Common myeloid progenitor, CD34-positive (primary cell): ENCODE measurements at regions not wholly inside any gene's neighbourhood (a gene's known extent, or its start where the extent isn't known, plus 50 kb on each side); places are given as distances from the start of the nearest gene placed in this dataset.
"Not testable (repeated sequence)": the region's sequence is repeated elsewhere in the genome, so short reads cannot be mapped to it uniquely, and the experiment has no call there.

ENCODE experiments used
- CTCF ChIA-PET: fragments of 350-600 bp; sonication (Branson Sonifier 250); formaldehyde crosslinking; loops from one replicate; lab custom pipeline; 2021; ENCODE audit warnings: antibody characterized with exemption; lab: Charles Lee
- POLR2A ChIA-PET: fragments of 350-600 bp; sonication (Branson Sonifier 250); formaldehyde crosslinking; loops from one replicate; lab custom pipeline; 2021; ENCODE audit warnings: antibody characterized with exemption; lab: Charles Lee
- DNase-seq, 3 donors: peaks; one replicate each; pipeline versions ENCODE4 v3.0.0 to v3.0.0-alpha.2; 2013
- H3K27ac ChIP-seq, 2 experiments: 1 replicate in 1 of 2; 2 replicates in 1 of 2; pipeline ENCODE4 v1.7.0; 2013; ENCODE audit warnings: inconsistent platforms in 2 of 2, low read length in 2 of 2, mild to moderate bottlenecking in 2 of 2, low read depth in 1 of 2, moderate library complexity in 1 of 2; ENCODE audit not compliant: severe bottlenecking in 2 of 2, insufficient read depth in 1 of 2, poor library complexity in 1 of 2
- H3K27me3 ChIP-seq, 5 experiments: replicated peaks in 2 of 5; 1 replicate in 3 of 5; 2 replicates in 2 of 5; pipeline versions ENCODE4 v1.6.1 to v1.7.0; 2013; ENCODE audit warnings: low read length in 4 of 5, mild to moderate bottlenecking in 2 of 5, moderate library complexity in 2 of 5, inconsistent platforms in 1 of 5; ENCODE audit not compliant: insufficient read depth in 5 of 5, control insufficient read depth in 4 of 5
- H3K36me3 ChIP-seq, 4 experiments: 1 replicate in 2 of 4; 2 replicates in 2 of 4; pipeline versions ENCODE4 v1.6.1 to v1.7.0; 2013; ENCODE audit warnings: low read length in 3 of 4, control low read depth in 1 of 4, mild to moderate bottlenecking in 1 of 4; ENCODE audit not compliant: control insufficient read depth in 4 of 4, insufficient read depth in 4 of 4
- H3K4me1 ChIP-seq, 4 experiments: 1 replicate in 3 of 4; 2 replicates in 1 of 4; pipeline versions ENCODE4 v1.6.1 to v1.7.1; 2013; ENCODE audit warnings: low read length in 3 of 4, mild to moderate bottlenecking in 3 of 4, control low read depth in 1 of 4, inconsistent platforms in 1 of 4, moderate library complexity in 1 of 4; ENCODE audit not compliant: control insufficient read depth in 4 of 4, insufficient read depth in 4 of 4; ENCODE audit errors: control extremely low read depth in 1 of 4
- H3K4me3 ChIP-seq, 7 experiments: 1 replicate in 4 of 7; 2 replicates in 3 of 7; pipeline versions ENCODE4 v1.5.1 to v1.7.0; 2013; ENCODE audit warnings: mild to moderate bottlenecking in 7 of 7, low read length in 6 of 7, moderate library complexity in 6 of 7, inconsistent platforms in 2 of 7, low read depth in 2 of 7, control low read depth in 1 of 7; ENCODE audit not compliant: insufficient read depth in 4 of 7, control insufficient read depth in 1 of 7; ENCODE audit errors: extremely low read depth in 1 of 7
- H3K9me3 ChIP-seq, 5 experiments: 1 replicate in 4 of 5; 2 replicates in 1 of 5; pipeline versions ENCODE4 v1.6.1 to v1.7.1; 2013; ENCODE audit warnings: low read length in 4 of 5, mild to moderate bottlenecking in 2 of 5, inconsistent platforms in 1 of 5, low read depth in 1 of 5, moderate library complexity in 1 of 5; ENCODE audit not compliant: control insufficient read depth in 4 of 5, insufficient read depth in 2 of 5; ENCODE audit errors: control extremely low read depth in 1 of 5
- WGBS: methylation state at CpG from one replicate; pipeline ENCODE4 v1.1.5; 2013; ENCODE audit not compliant: insufficient coverage; 5-methylcytosine and 5-hydroxymethylcytosine counted together

DNA sequence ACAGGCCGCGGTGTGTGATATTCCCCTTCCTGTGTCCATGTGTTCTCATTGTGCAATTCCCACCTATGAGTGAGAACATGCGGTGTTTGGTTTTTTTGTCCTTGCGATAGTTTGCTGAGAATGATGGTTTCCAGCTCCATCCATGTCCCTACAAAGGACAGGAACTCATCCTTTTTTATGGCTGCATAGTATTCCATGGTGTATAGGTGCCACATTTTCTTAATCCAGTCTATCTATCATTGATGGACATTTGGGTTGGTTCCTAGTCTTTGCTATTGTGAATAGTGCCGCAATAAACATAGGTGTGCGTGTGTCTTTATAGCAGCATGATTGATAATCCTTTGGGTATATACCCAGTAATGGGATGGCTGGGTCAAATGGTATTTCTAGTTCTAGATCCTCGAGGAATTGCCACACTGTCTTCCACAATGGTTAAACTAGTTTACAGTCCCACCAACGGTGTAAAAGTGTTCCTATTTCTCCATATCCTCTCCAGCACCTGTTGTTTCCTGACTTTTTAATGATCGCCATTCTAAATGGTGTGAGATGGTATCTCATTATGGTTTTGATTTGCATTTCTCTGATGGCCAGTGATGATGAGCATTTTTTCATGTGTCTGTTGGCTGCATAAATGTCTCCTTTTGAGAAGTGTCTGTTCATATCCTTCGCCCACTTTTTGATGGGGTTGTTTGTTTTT is 125.1 kb downstream of the USP22 start:
- DNase-seq, H3K27me3 ChIP-seq, H3K36me3 ChIP-seq, POLR2A ChIA-PET, H3K4me1 ChIP-seq, H3K27ac ChIP-seq, CTCF ChIA-PET, H3K4me3 ChIP-seq, H3K9me3 ChIP-seq: not testable (repeated sequence)
- no CpG with 5 or more reads among the region's 10 CpGs for WGBS

DNA sequence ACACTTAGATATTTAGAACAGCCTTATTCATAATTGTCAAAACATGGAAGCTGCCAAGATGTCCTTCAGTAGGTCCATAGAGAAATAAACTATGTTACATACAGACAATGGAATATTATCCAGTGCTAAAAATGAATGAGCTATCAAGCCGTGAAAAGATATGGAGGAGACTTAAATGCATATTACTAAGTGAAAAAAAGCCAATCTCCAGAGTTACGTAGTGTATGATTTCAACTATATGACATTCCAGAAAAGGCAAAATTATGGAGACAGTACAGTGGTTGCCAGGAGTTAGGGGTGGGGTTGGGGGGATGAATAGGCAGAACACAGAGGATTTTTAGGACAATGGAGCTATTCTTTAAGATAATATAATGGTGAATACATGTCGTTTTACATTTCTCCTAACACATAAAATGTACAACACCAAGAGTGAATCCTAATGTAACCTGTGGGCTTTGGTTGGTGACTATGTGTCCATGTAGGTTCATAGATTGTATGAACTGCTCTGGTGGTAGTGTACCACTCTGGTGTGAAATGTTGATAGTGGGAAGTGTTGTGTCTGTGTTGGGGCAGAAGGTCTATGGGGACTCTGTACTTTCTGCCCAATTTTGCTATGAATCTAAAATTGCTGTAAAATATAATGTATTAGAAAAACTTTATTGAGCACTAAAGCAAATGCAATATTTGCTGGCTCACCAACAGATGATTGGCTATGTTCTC is 122.6 kb downstream of the USP22 start:
- Histone ChIP-seq H3K9me3 (no peaks in the 10 kb centered on the region), H3K36me3 (no peaks in the 10 kb centered on the region), H3K27ac (no peak overlapping the region), H3K27me3 (no peaks in the 10 kb centered on the region), H3K4me3 (no peak overlapping the region), H3K4me1 (peaks cover 0 to 2% (median 1%) of the 10 kb centered on the region in 4 experiments)
- no peak for DNase-seq
- ChIA-PET CTCF (interaction anchor here (1.7 kb wide), 1 partner anchor 8 kb away, joined by 3 read pairs; no protein-coding TSS in a partner anchor), POLR2A (no interaction called here)
- 92% methylated on average over 2 of the region's 3 CpGs for WGBS

DNA sequence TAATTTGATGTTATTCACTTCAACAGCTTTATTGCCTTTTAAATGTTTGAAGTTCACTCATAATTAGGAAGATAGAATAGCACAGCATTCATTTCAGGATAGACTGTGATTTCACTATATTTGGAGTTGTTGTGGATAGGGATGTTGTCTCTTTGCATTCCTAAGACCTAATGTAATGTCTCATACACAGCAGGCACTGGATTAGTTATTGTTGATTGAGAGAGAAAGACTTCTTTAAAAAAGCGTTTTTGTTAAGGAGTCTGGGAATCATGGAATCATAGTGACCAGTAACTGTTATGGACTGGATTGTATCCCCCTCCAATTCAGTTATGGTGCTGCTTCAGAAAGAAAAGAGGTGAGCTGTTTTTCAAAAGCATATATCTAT is 122.0 kb downstream of the USP22 start:
- WGBS, result no CpG with 5 or more reads among the region's 1 CpG
- Histone ChIP-seq H3K36me3 (no peaks in the 10 kb centered on the region), H3K27ac (no peak overlapping the region), H3K4me1 (peaks cover 0 to 2% (median 1%) of the 10 kb centered on the region in 4 experiments), H3K4me3 (no peak overlapping the region), H3K9me3 (no peaks in the 10 kb centered on the region), H3K27me3 (no peaks in the 10 kb centered on the region)
- POLR2A ChIA-PET, result no interaction called here
- DNase-seq, result no peak
- CTCF ChIA-PET, result no interaction called here

DNA sequence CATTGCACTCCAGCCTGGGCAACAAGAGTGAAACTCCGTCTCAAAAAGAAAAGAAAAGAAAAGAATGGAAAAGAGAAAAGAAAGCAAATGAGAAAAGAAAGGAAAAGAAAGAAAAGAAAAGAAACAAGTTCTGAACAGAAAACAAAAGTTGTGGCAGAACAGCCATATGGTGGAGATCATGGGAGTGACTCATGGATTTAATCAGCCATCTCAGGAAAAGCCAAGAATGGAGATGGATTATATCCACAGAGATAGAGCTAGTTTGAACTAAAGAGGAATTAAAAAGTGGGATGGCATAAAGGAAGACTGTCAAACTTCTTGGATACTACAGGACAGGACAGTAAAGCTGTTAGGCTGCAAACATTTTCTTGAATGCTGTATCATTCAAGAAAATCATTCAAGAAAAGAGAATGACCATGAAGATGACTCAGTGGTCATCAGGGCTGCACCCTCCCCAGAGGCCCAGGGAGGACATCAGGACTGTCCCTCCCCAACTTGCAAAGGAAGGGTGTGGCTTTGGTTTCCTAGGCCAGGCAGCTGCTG is 120.6 kb downstream of the USP22 start:
- Histone ChIP-seq H3K4me1 (no peaks in the 10 kb centered on the region), H3K9me3 (no peaks in the 10 kb centered on the region), H3K36me3 (no peaks in the 10 kb centered on the region), H3K27ac (no peak overlapping the region), H3K27me3 (no peaks in the 10 kb centered on the region), H3K4me3 (no peak overlapping the region)
- WGBS, result 100% methylated on average over 1 of the region's 1 CpG
- ChIA-PET CTCF (no interaction called here), POLR2A (no interaction called here)
- no peak for DNase-seq

DNA sequence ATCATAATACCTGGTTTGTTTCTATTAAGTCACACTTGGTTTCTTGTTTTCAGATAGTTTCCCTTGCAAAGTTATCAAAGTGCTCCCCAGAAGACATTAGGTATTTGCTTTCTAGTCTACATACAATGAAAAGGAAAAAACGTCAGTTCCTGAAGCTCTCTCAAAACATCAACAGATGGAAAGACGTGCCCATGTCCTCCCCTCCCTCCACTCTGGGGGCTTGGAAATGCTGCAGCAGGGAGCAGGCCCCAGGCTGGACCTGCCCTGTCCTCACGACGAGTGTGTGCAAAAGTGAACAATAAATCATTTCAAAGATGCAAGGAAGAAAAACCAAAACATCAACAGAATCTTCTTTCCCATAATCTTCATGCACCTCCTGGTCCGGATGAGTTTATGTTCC is 118.5 kb downstream of the USP22 start:
- Histone ChIP-seq H3K9me3 (no peaks in the 10 kb centered on the region), H3K36me3 (no peaks in the 10 kb centered on the region), H3K27me3 (no peaks in the 10 kb centered on the region), H3K27ac (no peak overlapping the region), H3K4me3 (no peak overlapping the region), H3K4me1 (no peaks in the 10 kb centered on the region)
- ChIA-PET CTCF (no interaction called here), POLR2A (no interaction called here)
- DNase-seq, result no peak
- 95% methylated on average over 3 of the region's 5 CpGs for WGBS

DNA sequence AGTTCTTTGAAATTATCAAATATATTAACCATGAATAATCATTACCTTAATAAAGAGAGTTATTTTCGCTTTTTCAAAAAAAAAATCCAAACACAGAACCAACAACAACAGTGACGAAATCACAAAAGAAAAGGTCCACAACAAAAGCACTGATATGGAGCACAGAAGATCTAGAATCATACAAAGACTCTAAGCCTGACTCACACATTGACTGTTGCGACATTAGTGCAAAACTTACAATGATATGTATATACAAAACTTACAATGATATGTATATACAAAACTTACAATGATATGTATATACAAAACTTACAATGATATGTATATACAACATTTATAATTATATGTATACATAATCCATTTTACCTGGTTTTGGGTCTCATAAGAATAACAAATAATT is 117.7 kb downstream of the USP22 start:
- Histone ChIP-seq H3K36me3 (no peaks in the 10 kb centered on the region), H3K27me3 (no peaks in the 10 kb centered on the region), H3K4me1 (no peaks in the 10 kb centered on the region), H3K4me3 (no peak overlapping the region), H3K9me3 (no peaks in the 10 kb centered on the region), H3K27ac (no peak overlapping the region)
- ChIA-PET POLR2A (no interaction called here), CTCF (no interaction called here)
- no peak for DNase-seq
- WGBS, result no CpG with 5 or more reads among the region's 3 CpGs

DNA sequence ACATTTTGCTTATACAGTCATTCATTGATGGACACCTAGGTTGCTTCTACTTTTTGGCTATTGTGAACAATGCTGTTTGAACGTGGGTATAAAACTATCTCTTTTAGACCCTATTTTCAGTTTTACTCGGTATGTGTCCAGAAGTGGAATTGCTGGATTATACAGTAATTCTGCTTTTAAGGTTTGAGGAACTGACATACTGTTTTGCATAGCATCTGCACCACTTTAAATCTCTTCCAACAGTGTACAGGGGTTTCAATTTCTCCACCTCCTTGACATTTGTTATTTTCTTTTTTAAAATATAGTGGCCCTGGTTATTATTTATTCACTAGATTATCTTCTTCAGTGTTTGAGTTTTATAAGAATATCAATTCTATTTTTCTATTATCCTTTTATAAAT is 116.9 kb downstream of the USP22 start:
- H3K4me3 ChIP-seq, result no peak overlapping the region
- POLR2A ChIA-PET, result no interaction called here
- no peaks in the 10 kb centered on the region for H3K36me3 ChIP-seq
- no peaks in the 10 kb centered on the region for H3K27me3 ChIP-seq
- no peak overlapping the region for H3K27ac ChIP-seq
- H3K4me1 ChIP-seq, result no peaks in the 10 kb centered on the region
- CTCF ChIA-PET, result no interaction called here
- H3K9me3 ChIP-seq, result no peaks in the 10 kb centered on the region
- DNase-seq, result no peak
- WGBS, result no CpG with 5 or more reads among the region's 2 CpGs
